Caco-2 (cell line): ENCODE measurements at regions not wholly inside any gene's neighbourhood (a gene's known extent, or its start where the extent isn't known, plus 50 kb on each side); places are given as distances from the start of the nearest gene placed in this dataset.

Experiments used
- BruUV-seq: library from RNA; stranded (reverse); fragments of 400-500 nt; replicated peaks from 2 replicates; lab custom pipeline; 2021; lab: Mats Ljungman, UMichigan
- CTCF ChIA-PET: fragments of 300-600 bp; sonication (Branson Sonifier 250); formaldehyde crosslinking; loops from one replicate; lab custom pipeline; 2022; ENCODE audit warnings: antibody characterized with exemption; lab: Charles Lee
- POLR2A ChIA-PET: fragments of 300-600 bp; sonication (Branson Sonifier 250); formaldehyde crosslinking; loops from one replicate; lab custom pipeline; 2022; ENCODE audit warnings: antibody characterized with exemption; lab: Charles Lee
- DNase-seq, 2 experiments: peaks; one replicate each; pipeline versions ENCODE4 v3.0.0 to v3.0.0-alpha.2; 2020 to 2022
- H3K27me3 ChIP-seq: replicated peaks from 2 replicates; pipeline ENCODE4 v1.6.0; 2011; ENCODE audit warnings: low read length; ENCODE audit not compliant: control insufficient read depth, insufficient read depth
- H3K36me3 ChIP-seq: 2 replicates; pipeline ENCODE4 v1.5.1; 2011; ENCODE audit warnings: low read length; ENCODE audit not compliant: control insufficient read depth, insufficient read depth
- H3K4me1 ChIP-seq: fragments of 250-450 bp; sonication (Bioruptor Pico); 2 replicates; pipeline ENCODE4 v1.5.1; 2020; ENCODE audit warnings: mild to moderate bottlenecking
- H3K4me3 ChIP-seq: 2 replicates; pipeline ENCODE4 v1.5.1; 2011; ENCODE audit warnings: low read depth, mild to moderate bottlenecking, control low read depth, low read length
- H3K9me3 ChIP-seq: fragments of 250-450 bp; sonication (Bioruptor Pico); 2 replicates; pipeline ENCODE4 v1.5.1; 2020; ENCODE audit warnings: mild to moderate bottlenecking, moderate library complexity
- H3K27ac Mint-ChIP-seq: one replicate; pipeline ENCODE4 v1.8.0; 2022; ENCODE audit warnings: mixed read lengths; ENCODE audit not compliant: unreplicated experiment
- H3K27me3 Mint-ChIP-seq: one replicate; pipeline ENCODE4 v1.8.0; 2022; ENCODE audit warnings: mixed read lengths; ENCODE audit not compliant: insufficient read depth, unreplicated experiment
- H3K36me3 Mint-ChIP-seq: one replicate; pipeline ENCODE4 v1.8.0; 2022; ENCODE audit warnings: mild to moderate bottlenecking, mixed read lengths; ENCODE audit not compliant: insufficient read depth, unreplicated experiment
- H3K4me1 Mint-ChIP-seq: one replicate; pipeline ENCODE4 v1.8.0; 2022; ENCODE audit warnings: low read depth, mixed read lengths; ENCODE audit not compliant: unreplicated experiment
- H3K4me3 Mint-ChIP-seq: one replicate; pipeline ENCODE4 v1.8.0; 2022; ENCODE audit warnings: mild to moderate bottlenecking, moderate library complexity, mixed read lengths; ENCODE audit not compliant: unreplicated experiment
- H3K9me3 Mint-ChIP-seq: one replicate; pipeline ENCODE4 v1.8.0; 2022; ENCODE audit warnings: mixed read lengths; ENCODE audit not compliant: unreplicated experiment
- intact Hi-C: fragments of 100-400 bp; cut with micrococcal nuclease; formaldehyde crosslinking; loops from one replicate; pipeline ENCODE4 v1.10.0; 2022; ENCODE audit not compliant: unreplicated experiment
- TF ChIP-seq, protein P1 (sequence below), 2 experiments: fragments of 200-600 bp in 1 of 2; IDR thresholded peaks; 1 replicate in 1 of 2; 2 replicates in 1 of 2; pipeline versions ENCODE4 v1.5.1 to v1.8.0; 2011 to 2022; ENCODE audit warnings: antibody characterized with exemption in 1 of 2, control low read depth in 1 of 2, inconsistent platforms in 1 of 2, low read depth in 1 of 2, low read length in 1 of 2, mild to moderate bottlenecking in 1 of 2, moderate library complexity in 1 of 2; ENCODE audit not compliant: insufficient read depth in 1 of 2, severe bottlenecking in 1 of 2, unreplicated experiment in 1 of 2

DNA sequence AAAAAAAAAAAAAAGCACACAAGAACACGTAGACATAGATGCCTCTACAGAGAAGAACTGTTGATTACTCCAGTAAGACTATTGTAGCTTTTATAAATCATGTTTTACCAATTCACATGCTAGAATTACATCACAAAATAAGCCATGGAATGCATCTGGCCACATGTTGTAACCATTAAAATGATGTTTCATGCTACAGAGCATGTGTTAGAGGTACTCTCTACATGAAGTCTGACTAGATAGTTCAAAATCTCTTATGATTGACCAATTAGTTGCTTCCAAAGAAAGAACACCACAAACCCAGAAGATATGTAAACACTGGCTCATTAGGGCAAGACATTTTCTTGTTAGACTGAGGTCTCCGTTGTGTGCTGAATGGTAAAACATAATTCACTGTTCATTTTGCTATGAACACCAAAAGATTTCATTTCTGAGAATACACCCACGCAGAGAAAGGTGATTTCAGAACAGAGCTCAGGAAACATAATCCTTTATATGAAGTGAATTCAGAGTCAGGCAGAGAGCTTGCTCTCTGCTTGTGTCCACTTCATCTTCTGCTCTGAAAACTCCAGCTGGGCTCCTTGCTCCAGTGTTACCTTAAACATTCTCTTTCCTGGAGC, 411.4 kb upstream of the SOX9 start:
- Mint-ChIP-seq H3K36me3 (no peaks in the 10 kb centered on the region), H3K27ac (no peak overlapping the region), H3K4me1 (no peaks in the 10 kb centered on the region), H3K4me3 (no peak overlapping the region), H3K27me3 (peaks cover 2% of the 10 kb centered on the region), H3K9me3 (no peaks in the 10 kb centered on the region)
- DNase-seq = no peak
- no peaks in the 10 kb centered on the region for H3K9me3 ChIP-seq
- H3K4me3 ChIP-seq = no peak overlapping the region
- H3K36me3 ChIP-seq = no peaks in the 10 kb centered on the region
- no TSS peak for BruUV-seq
- POLR2A ChIA-PET = no interaction called here
- intact Hi-C loops = no loop called here
- no peaks in the 10 kb centered on the region for H3K4me1 ChIP-seq
- TF ChIP-seq, protein P1, sequence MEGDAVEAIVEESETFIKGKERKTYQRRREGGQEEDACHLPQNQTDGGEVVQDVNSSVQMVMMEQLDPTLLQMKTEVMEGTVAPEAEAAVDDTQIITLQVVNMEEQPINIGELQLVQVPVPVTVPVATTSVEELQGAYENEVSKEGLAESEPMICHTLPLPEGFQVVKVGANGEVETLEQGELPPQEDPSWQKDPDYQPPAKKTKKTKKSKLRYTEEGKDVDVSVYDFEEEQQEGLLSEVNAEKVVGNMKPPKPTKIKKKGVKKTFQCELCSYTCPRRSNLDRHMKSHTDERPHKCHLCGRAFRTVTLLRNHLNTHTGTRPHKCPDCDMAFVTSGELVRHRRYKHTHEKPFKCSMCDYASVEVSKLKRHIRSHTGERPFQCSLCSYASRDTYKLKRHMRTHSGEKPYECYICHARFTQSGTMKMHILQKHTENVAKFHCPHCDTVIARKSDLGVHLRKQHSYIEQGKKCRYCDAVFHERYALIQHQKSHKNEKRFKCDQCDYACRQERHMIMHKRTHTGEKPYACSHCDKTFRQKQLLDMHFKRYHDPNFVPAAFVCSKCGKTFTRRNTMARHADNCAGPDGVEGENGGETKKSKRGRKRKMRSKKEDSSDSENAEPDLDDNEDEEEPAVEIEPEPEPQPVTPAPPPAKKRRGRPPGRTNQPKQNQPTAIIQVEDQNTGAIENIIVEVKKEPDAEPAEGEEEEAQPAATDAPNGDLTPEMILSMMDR (IDR thresholded peaks at IDR 0.05; ENCODE audit: insufficient read depth in 1 of 2, low read depth in 1 of 2, low read length in 1 of 2, severe bottlenecking in 1 of 2, unreplicated experiment in 1 of 2) = no peak
- H3K27me3 ChIP-seq = no peaks in the 10 kb centered on the region
- CTCF ChIA-PET = no interaction called here

DNA sequence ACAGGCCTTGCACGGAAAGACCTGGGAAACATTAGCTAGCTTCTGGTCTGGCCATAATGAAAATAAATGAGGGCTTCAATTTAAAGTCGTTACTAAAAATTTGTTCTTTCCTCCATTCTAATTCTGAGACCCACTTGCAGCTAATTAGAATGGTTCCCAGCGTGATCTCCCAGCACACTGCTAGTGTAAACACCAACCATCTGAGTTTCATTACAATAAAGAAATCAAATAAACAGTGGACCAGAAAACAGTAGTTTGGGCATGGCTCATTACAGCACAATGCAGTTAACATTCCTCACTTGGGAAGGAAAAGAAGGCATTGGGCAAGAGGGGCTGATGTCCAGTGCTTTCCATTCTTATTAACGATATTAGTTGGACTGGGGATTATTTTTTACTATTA, 410.9 kb upstream of the SOX9 start:
- BruUV-seq = no TSS peak
- Histone ChIP-seq H3K4me3 (no peak overlapping the region), H3K4me1 (no peaks in the 10 kb centered on the region), H3K9me3 (no peaks in the 10 kb centered on the region), H3K36me3 (no peaks in the 10 kb centered on the region), H3K27me3 (no peaks in the 10 kb centered on the region)
- DNase-seq = no peak
- ChIA-PET POLR2A (no interaction called here), CTCF (no interaction called here)
- H3K27ac Mint-ChIP-seq = no peak overlapping the region
- TF ChIP-seq, protein P1 (IDR thresholded peaks at IDR 0.05; ENCODE audit: insufficient read depth in 1 of 2, low read depth in 1 of 2, low read length in 1 of 2, severe bottlenecking in 1 of 2, unreplicated experiment in 1 of 2) = no peak
- H3K27me3 Mint-ChIP-seq = peaks cover 2% of the 10 kb centered on the region
- no peaks in the 10 kb centered on the region for H3K36me3 Mint-ChIP-seq
- intact Hi-C loops = no loop called here
- no peaks in the 10 kb centered on the region for H3K9me3 Mint-ChIP-seq
- no peaks in the 10 kb centered on the region for H3K4me1 Mint-ChIP-seq
- H3K4me3 Mint-ChIP-seq = no peak overlapping the region

DNA sequence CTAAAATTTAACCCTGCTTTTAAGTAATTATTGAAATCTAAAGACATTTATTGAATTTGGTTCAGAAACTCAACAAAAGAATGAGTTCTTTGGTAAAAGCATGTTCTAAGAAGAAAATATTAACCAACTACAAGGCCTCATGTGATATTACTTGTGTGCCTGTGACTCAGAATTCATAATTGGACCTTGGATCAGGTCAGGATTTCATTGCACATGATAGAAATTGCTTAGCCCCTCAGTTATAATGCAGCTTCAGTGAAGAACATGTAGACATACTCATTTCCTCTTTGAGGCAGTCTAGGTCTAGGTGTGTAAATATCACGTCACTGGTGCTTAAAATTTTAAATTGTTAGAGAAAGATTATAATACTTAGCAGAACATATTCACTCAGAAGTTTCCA, 410.0 kb upstream of the SOX9 start:
- ChIA-PET POLR2A (no interaction called here), CTCF (no interaction called here)
- Mint-ChIP-seq H3K9me3 (no peaks in the 10 kb centered on the region), H3K27ac (no peak overlapping the region), H3K36me3 (no peaks in the 10 kb centered on the region), H3K4me1 (no peaks in the 10 kb centered on the region), H3K4me3 (no peak overlapping the region), H3K27me3 (peaks cover 8% of the 10 kb centered on the region)
- DNase-seq = no peak
- Histone ChIP-seq H3K9me3 (no peaks in the 10 kb centered on the region), H3K4me1 (no peaks in the 10 kb centered on the region), H3K4me3 (no peak overlapping the region), H3K36me3 (no peaks in the 10 kb centered on the region), H3K27me3 (no peaks in the 10 kb centered on the region)
- TF ChIP-seq, protein P1 (IDR thresholded peaks at IDR 0.05; ENCODE audit: insufficient read depth in 1 of 2, low read depth in 1 of 2, low read length in 1 of 2, severe bottlenecking in 1 of 2, unreplicated experiment in 1 of 2) = no peak
- intact Hi-C loops = no loop called here
- BruUV-seq = no TSS peak
